GM12892 (cell line): ENCODE measurements at regions not wholly inside any gene's neighbourhood (a gene's known extent, or its start where the extent isn't known, plus 50 kb on each side); places are given as distances from the start of the nearest gene placed in this dataset.

Source experiments
- POLR2A ChIP-seq: IDR thresholded peaks from 2 replicates; pipeline ENCODE4 v1.6.1; 2011; ENCODE audit warnings: low read depth, low read length, control low read depth
- POLR2AphosphoS5 ChIP-seq: IDR thresholded peaks from 2 replicates; pipeline ENCODE4 v1.6.1; 2011; ENCODE audit warnings: low read depth, low read length, control low read depth
- TAF1 ChIP-seq: IDR thresholded peaks from 2 replicates; pipeline ENCODE4 v1.6.1; 2011; ENCODE audit warnings: low read depth, mild to moderate bottlenecking, control low read depth, low read length, borderline replicate concordance

GRCh38 chr3:22895671-22896070 lies 307.5 kb upstream of the UBE2E2 start:
- TF ChIP-seq POLR2A = no peak
- no peak for TF ChIP-seq TAF1
- TF ChIP-seq POLR2AphosphoS5 = no peak
